ENCODE measurements at regions not wholly inside any gene's neighbourhood (a gene's known extent, or its start where the extent isn't known, plus 50 kb on each side); places are given as distances from the start of the nearest gene placed in this dataset.

DNA sequence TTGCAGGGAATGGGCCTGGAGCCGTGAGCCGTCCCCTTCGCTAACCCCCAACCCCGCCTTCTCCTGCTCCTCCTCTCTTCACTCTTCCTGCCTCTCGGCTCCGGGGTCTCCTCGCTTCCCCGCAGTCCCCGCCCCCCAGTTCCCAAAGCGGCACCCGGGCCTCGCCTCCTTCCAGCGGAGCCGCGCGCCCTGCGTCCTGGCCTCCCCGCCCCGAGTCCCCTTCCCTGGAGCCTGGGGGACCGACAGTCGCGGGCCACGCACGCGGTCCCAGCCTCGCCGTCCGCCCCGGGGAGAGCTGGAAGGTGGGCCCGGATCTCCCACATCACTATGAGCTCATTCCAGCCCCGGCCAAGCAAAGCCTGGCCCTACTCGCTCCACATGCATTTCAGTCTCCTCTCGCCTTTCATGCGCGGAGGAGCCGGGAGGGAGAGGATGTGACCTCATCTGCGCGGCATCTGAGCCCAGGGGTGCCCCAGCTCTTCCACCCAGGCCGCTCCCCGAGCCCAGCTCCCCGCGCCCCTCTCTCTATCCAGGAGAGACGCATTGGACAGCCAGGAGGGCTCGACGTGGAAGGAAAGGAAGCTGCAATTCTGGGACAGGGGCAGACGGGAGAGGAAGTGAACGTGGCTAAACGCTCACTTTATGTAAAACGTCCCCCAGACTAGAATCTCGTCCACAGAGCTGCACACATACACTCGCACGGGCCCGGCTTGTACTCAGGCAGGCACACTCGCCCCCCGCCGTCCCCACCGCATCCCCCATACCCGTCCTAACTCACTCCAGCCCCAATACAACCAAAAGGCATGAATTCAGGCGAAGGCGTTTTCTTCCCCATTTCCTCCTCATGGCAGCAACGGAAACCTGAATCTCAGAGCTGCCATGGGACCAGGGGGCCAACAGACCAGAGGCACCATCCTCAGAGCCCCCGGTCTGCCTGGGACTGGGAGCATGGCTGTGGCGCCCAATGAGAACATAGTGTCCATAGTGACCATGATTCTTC lies 108.7 kb upstream of the CCND2 start:
- H3K27ac Mint-ChIP-seq = peak overlapping the region; percentile 90
- Histone ChIP-seq H3K36me3 (replicated peaks in 1 of 2; ENCODE audit: control extremely low read depth in 1 of 2, control insufficient read depth in 1 of 2, extremely low read depth in 1 of 2, insufficient read depth in 2 of 2, low read length in 1 of 2) (no peaks in the 10 kb centered on the region), H3K4me3 (ENCODE audit: control extremely low read depth in 1 of 5, extremely low read depth in 1 of 5, insufficient read depth in 1 of 5, low read depth in 2 of 5, low read length in 4 of 5) (peak overlapping the region; percentile 4 to 75 (median 65)), H3K27me3 (replicated peaks in 1 of 4; ENCODE audit: control extremely low read depth in 1 of 4, control insufficient read depth in 3 of 4, insufficient read depth in 4 of 4, low read length in 3 of 4) (no peaks in the 10 kb centered on the region), H3K9ac (ENCODE audit: low read length) (peak overlapping the region; percentile 88), H3K4me2 (replicated peaks; ENCODE audit: low read depth, low read length, poor library complexity, severe bottlenecking) (peak overlapping the region; percentile 98), H3K79me2 (ENCODE audit: control insufficient read depth, insufficient read depth, low read length) (no peaks in the 10 kb centered on the region), H3K9me3 (ENCODE audit: control extremely low read depth in 1 of 3, control insufficient read depth in 2 of 3, insufficient read depth in 1 of 3, low read length in 2 of 3) (no peaks in the 10 kb centered on the region), H2AFZ (ENCODE audit: insufficient read depth, low read depth, low read length, poor library complexity, severe bottlenecking) (peak overlapping the region; percentile 98), H3K4me1 (ENCODE audit: control insufficient read depth in 2 of 2, insufficient read depth in 2 of 2, low read length in 2 of 2) (peaks cover 34 to 35% of the 10 kb centered on the region in 2 donors), H4K20me1 (ENCODE audit: control insufficient read depth, insufficient read depth, low read length, poor library complexity, severe bottlenecking) (no peaks in the 10 kb centered on the region), H3K27ac (ENCODE audit: low read length in 2 of 2) (peak overlapping the region; percentile 77 to 95)
- H3K4me1 Mint-ChIP-seq = peaks cover 40% of the 10 kb centered on the region
- peak; percentile 80 for DNase-seq
- POLR2A ChIA-PET = interaction anchor here (0.5 to 1.3 kb wide), 12 partner anchors 10 to 107 kb away, joined by 3 to 10 read pairs (median 4); no protein-coding TSS in a partner anchor
- TF ChIP-seq CTCF (IDR thresholded peaks at IDR 0.05) = no peak
- no peak for TF ChIP-seq EZH2 (IDR thresholded peaks at IDR 0.05; ENCODE audit: borderline replicate concordance, insufficient read depth, low read depth, low read length, poor library complexity, severe bottlenecking)
- H3K27me3 Mint-ChIP-seq = no peaks in the 10 kb centered on the region
- intact Hi-C loops (cut with micrococcal nuclease) = loop anchor here (1.0 to 5.0 kb wide), 2 partner anchors 17 to 37 kb away; no protein-coding TSS in a partner anchor
- peak; percentile 77 for ATAC-seq (ENCODE audit: low read depth)
- no peaks in the 10 kb centered on the region for H3K9me3 Mint-ChIP-seq (ENCODE audit: insufficient read depth)
- CTCF ChIA-PET = interaction anchor here (0.9 to 2.7 kb wide), 10 partner anchors 8 to 112 kb away, joined by 3 to 14 read pairs (median 4); no protein-coding TSS in a partner anchor
- WGBS (ENCODE audit: insufficient coverage) = 4% methylated on average over 54 of the region's 63 CpGs
- peak overlapping the region; percentile 88 for H3K4me3 Mint-ChIP-seq
